LNCAP (cell line): ENCODE measurements at regions not wholly inside any gene's neighbourhood (a gene's known extent, or its start where the extent isn't known, plus 50 kb on each side); places are given as distances from the start of the nearest gene placed in this dataset.

ENCODE experiments used
- CTCF ChIP-seq: fragments of 450-650 bp; IDR thresholded peaks from 2 replicates; pipeline ENCODE4 v1.5.1; 2017; ENCODE audit warnings: mild to moderate bottlenecking

- TF ChIP-seq CTCF: no peak
Measured at GRCh38 chr13:70484931-70485330, 376.7 kb upstream of the KLHL1 start.

- no peak for TF ChIP-seq CTCF
Measured at GRCh38 chr13:70483599-70484276, 375.5 kb upstream of the KLHL1 start.

DNA sequence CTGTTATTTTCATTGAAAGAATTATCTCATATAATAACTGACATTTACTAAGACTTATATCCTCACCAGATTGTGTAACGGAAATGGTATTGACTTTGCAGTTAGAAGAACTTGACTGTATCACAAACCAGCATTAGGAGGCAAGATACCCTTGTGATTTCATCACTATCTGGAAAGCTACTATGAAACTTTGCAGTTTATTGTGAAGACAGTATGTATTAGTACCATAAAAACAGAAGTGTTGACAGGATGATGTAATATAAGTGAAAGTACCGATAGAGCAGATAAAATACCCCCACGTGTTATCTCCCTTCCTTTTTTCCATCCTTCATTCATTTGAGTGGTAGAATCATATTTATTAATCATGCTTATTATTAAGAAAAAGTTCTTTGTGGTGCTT, 365.7 kb upstream of the KLHL1 start:
- no peak for TF ChIP-seq CTCF

GRCh38 chr13:70469077-70469476, 360.8 kb upstream of the KLHL1 start:
- TF ChIP-seq CTCF: no peak

DNA sequence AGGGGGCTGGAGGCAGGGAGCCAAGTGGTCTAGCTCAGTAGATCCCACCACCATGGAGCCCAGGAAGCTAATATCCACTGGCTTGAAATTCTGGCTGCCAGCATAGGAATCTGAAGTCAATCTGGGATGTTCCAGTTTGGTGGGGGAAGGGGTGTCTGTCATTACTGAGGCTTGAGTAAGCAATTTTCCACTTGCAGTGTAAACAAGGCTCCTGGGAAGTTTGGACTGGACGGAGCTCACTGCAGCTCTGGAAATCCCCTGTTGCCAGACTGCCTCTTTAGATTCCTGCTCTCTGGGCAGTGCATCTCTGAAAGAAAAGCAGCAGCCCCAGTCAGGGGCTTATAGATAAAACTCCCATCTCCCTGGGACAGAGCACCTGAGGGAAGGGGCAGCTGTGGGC, 349.2 kb upstream of the KLHL1 start:
- TF ChIP-seq CTCF: no peak

DNA sequence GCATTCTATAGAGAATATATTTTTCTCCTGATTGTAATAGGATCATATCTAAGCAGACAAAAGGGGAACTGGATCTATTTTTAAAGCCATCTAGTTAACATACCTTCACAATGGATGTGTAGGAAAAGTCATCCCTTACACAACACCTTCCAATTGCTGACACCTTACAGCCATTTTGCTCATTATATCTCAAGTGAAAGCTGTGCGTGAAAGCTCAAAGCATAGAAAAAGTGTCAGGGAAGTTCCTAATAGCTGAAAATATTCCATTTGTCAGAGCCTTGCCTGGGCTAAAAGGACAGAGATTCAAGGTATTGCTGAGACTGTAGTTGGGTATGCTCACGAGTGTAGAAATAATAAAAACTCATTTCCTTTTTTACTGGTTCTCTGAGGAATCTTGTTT, 340.6 kb upstream of the KLHL1 start:
- TF ChIP-seq CTCF: no peak

DNA sequence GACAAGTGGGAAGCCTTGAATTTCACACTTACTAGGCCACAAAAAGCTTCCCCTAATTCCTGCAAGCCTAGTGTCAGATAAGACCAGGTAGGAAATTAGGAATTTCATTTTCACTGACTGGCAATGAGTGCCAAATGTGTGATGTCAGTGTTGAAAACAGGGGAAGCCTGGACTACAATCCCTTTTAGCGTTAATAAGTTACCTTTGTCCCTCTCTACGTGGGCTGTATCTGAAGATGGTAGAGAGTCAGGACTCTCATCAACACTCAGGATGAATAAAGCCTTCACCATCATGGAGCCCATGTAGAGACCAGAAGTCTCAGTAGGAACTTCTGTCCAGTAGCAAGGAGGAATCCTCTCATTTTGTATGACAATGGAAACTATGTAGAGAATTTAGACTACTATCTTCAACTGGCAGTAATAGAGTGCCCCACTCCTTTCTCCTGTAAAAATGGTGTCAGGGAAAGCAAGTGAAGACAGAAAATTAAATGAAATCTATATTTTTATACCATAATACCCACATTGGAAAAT, 324.1 kb upstream of the KLHL1 start:
- TF ChIP-seq CTCF: no peak

DNA sequence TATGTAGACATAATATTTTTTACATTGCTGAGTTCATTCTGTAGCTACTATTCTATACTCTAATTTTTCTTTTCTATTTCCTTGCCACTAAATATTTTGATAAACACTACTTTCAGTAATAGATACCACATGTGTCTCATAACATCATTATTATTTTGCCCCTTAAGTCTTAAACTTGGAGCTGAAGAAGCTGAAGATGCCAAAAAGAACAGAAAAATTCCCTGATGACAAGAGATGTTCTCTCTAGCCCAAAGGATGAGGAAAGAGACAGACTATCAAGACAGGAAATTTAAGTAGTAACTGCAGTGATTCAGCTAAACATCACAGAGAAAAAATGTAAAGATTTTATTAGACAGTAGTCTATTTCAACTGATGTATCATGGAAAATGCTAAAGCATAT, 322.0 kb upstream of the KLHL1 start:
- TF ChIP-seq CTCF: no peak
